Ishikawa (cell line): ENCODE measurements at regions not wholly inside any gene's neighbourhood (a gene's known extent, or its start where the extent isn't known, plus 50 kb on each side); places are given as distances from the start of the nearest gene placed in this dataset.

Source experiments
- CEBPB ChIP-seq: IDR thresholded peaks from 2 replicates; pipeline ENCODE4 v1.6.1; 2012
- EP300 ChIP-seq: IDR thresholded peaks from 2 replicates; pipeline ENCODE4 v1.6.1; 2012; ENCODE audit warnings: borderline replicate concordance
- NFIC ChIP-seq: IDR thresholded peaks from 2 replicates; pipeline ENCODE4 v1.6.1; 2012

DNA sequence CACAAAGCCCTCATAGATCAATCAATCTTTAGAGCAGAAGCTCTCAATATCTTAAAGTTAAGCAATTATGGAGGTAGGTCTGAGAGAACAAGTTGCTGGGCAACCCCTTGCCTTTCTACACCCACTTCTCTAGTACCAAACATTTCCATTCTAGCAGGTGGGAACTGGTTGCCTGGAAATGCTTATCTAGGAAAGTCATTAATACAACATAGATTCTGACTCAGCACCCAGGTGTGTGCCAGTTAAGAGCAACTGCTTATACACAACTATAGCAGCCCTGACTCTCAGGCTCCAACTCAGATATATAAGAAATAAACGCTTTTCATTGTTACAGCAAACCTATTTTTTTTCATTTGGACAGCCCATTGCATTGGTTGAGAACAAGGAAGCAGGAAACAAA, 237.7 kb downstream of the IRS1 start:
- TF ChIP-seq EP300 (no peak), NFIC (no peak), CEBPB (no peak)
